ENCODE measurements at regions not wholly inside any gene's neighbourhood (a gene's known extent, or its start where the extent isn't known, plus 50 kb on each side); places are given as distances from the start of the nearest gene placed in this dataset.

DNA sequence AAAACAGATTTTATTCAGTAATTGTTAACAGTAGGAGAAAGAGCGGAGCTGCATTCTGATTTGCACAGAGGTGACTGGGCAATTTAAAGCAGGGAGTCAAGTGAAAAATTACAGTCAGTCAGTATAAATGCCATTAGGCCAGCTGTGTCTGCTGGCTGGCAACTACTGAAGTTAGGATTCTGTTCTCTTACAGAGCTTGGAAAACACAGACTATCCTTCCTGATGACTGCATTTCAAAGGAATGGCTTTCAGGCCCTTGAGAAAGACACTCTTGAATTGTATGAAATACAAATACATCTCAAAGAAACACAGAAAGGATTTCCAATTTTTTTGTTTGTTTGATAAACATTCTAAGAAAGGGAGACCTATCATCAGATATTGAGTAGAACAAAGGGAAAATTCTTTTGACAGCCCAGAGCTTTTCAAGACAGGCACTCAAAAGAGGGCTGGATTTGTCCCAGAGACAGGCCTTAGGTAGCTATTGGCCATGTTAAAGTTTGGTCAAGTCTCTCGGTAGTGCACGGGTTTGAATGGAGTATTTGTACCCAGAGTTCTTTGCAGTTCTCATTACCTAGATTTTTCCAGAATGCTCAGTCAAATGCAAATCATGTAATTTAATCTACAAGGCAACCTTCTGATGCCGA lies 551.2 kb upstream of the CCDC54 start:
- H3K36me3 ChIP-seq (ENCODE audit: insufficient read depth, low read length): no peaks in the 10 kb centered on the region
- ATAC-seq (ENCODE audit: insufficient read depth, low read depth) (no peak), DNase-seq (no peak)
- H3K27me3 ChIP-seq (ENCODE audit: insufficient read depth, low read length, poor library complexity): no peaks in the 10 kb centered on the region
- H3K79me2 ChIP-seq (ENCODE audit: insufficient read depth, low read length): no peaks in the 10 kb centered on the region
- peaks cover 59% of the 10 kb centered on the region for H3K4me1 ChIP-seq (ENCODE audit: insufficient read depth, low read length)
- H3K9me3 ChIP-seq (ENCODE audit: insufficient read depth, low read length, severe bottlenecking): peaks cover 3% of the 10 kb centered on the region
- H4K20me1 ChIP-seq (ENCODE audit: insufficient read depth, low read length): no peaks in the 10 kb centered on the region
- peak overlapping the region; percentile 41 for H2AFZ ChIP-seq (ENCODE audit: low read depth, low read length)
- H3K4me3 ChIP-seq (ENCODE audit: low read depth in 1 of 2, low read length in 2 of 2): peak overlapping the region in 1 of 2 experiments; percentile 28; a peak in 1 of 4 replicates
- peak overlapping the region; percentile 61 for H3K9ac ChIP-seq (ENCODE audit: low read depth, low read length)
- H3K27ac ChIP-seq (ENCODE audit: low read length): peak overlapping the region; percentile 91
- peak overlapping the region; percentile 50 for H3K4me2 ChIP-seq (ENCODE audit: insufficient read depth, low read length)
- TF ChIP-seq, protein P1, sequence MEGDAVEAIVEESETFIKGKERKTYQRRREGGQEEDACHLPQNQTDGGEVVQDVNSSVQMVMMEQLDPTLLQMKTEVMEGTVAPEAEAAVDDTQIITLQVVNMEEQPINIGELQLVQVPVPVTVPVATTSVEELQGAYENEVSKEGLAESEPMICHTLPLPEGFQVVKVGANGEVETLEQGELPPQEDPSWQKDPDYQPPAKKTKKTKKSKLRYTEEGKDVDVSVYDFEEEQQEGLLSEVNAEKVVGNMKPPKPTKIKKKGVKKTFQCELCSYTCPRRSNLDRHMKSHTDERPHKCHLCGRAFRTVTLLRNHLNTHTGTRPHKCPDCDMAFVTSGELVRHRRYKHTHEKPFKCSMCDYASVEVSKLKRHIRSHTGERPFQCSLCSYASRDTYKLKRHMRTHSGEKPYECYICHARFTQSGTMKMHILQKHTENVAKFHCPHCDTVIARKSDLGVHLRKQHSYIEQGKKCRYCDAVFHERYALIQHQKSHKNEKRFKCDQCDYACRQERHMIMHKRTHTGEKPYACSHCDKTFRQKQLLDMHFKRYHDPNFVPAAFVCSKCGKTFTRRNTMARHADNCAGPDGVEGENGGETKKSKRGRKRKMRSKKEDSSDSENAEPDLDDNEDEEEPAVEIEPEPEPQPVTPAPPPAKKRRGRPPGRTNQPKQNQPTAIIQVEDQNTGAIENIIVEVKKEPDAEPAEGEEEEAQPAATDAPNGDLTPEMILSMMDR (IDR thresholded peaks at IDR 0.05; ENCODE audit: borderline replicate concordance, extremely low read depth, low read length, poor library complexity, severe bottlenecking): no peak
- TF ChIP-seq EZH2 (IDR thresholded peaks at IDR 0.05; ENCODE audit: borderline replicate concordance, low read depth, low read length, severe bottlenecking): no peak

DNA sequence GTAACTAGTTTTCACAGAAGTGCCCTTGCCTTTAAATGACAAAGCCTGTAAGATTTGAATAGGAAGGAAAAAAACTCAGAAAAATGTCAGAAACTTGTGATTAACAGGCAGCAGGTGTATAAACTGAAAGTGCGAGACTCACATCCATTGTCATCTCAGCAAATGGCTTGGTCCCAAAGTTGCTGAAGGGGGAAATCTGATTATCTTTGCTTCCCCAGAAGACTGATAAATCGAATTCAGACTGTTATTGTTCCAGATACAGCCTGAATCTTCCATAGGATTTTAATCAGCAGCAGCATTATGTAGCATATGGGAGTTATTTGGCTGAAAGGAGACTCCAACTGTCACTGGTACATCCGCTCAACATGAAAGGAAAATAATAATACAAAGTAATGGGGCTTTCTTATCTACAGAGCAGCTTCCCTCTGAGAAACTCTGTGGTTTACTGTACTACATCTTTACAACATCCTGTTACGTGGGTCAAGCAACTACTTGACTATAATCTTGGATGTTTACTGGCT lies 550.4 kb upstream of the CCDC54 start:
- ATAC-seq (ENCODE audit: insufficient read depth, low read depth) (peak; percentile 91), DNase-seq (peak; percentile 43)
- Histone ChIP-seq H3K27me3 (ENCODE audit: insufficient read depth, low read length, poor library complexity) (no peaks in the 10 kb centered on the region), H4K20me1 (ENCODE audit: insufficient read depth, low read length) (no peaks in the 10 kb centered on the region), H2AFZ (ENCODE audit: low read depth, low read length) (peak overlapping the region; percentile 41), H3K4me1 (ENCODE audit: insufficient read depth, low read length) (peaks cover 59% of the 10 kb centered on the region), H3K9me3 (ENCODE audit: insufficient read depth, low read length, severe bottlenecking) (peaks cover 9% of the 10 kb centered on the region), H3K4me3 (ENCODE audit: low read depth in 1 of 2, low read length in 2 of 2) (peak overlapping the region in 1 of 2 experiments; percentile 28; a peak in 2 of 4 replicates), H3K9ac (ENCODE audit: low read depth, low read length) (peak overlapping the region; percentile 61), H3K79me2 (ENCODE audit: insufficient read depth, low read length) (no peaks in the 10 kb centered on the region), H3K4me2 (ENCODE audit: insufficient read depth, low read length) (peak overlapping the region; percentile 50), H3K27ac (ENCODE audit: low read length) (peak overlapping the region; percentile 91), H3K36me3 (ENCODE audit: insufficient read depth, low read length) (no peaks in the 10 kb centered on the region)
- TF ChIP-seq, protein P1 (IDR thresholded peaks at IDR 0.05; ENCODE audit: borderline replicate concordance, extremely low read depth, low read length, poor library complexity, severe bottlenecking): no peak
- TF ChIP-seq EZH2 (IDR thresholded peaks at IDR 0.05; ENCODE audit: borderline replicate concordance, low read depth, low read length, severe bottlenecking): no peak

DNA sequence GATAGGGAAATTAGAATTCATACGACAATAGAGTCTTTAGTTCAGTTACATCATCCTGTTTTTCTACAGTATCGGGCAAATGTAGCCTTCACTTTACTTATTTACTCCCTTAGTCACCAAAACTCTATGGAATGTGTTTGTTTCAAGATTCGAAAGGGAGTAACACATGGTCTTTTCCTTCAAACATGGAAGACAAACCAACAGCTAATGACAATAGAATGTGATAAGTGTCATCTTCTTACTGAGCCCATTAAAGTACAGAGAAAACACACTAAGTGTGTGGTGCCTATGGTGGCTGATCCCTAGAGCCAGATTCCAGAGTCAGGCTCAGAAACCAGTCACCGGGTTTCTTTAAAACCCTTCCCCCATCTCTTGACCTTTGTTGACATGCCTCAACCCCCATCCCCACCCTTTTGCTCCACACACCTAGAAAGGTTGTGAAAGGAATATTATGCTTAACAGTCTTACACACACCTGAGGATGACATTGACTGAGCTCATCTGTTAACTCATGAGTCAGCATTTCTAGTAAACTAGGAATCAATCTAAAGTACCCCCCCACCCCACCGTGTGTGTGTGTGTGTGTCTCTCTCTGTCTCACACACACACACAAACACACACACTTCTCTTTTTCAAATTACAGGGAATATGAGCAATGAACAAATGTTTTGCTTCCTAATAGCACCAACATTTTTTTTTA lies 549.6 kb upstream of the CCDC54 start:
- peaks cover 59% of the 10 kb centered on the region for H3K4me1 ChIP-seq (ENCODE audit: insufficient read depth, low read length)
- no peak for ATAC-seq (ENCODE audit: insufficient read depth, low read depth)
- TF ChIP-seq, protein P1 (IDR thresholded peaks at IDR 0.05; ENCODE audit: borderline replicate concordance, extremely low read depth, low read length, poor library complexity, severe bottlenecking): no peak
- TF ChIP-seq EZH2 (IDR thresholded peaks at IDR 0.05; ENCODE audit: borderline replicate concordance, low read depth, low read length, severe bottlenecking): no peak

More for the DNA sequence above, 549.6 kb upstream of the CCDC54 start:
- Histone ChIP-seq H3K79me2 (ENCODE audit: insufficient read depth, low read length) (no peaks in the 10 kb centered on the region), H3K9me3 (ENCODE audit: insufficient read depth, low read length, severe bottlenecking) (peaks cover 17% of the 10 kb centered on the region), H3K36me3 (ENCODE audit: insufficient read depth, low read length) (no peaks in the 10 kb centered on the region), H4K20me1 (ENCODE audit: insufficient read depth, low read length) (no peaks in the 10 kb centered on the region), H3K9ac (ENCODE audit: low read depth, low read length) (peak overlapping the region; percentile 61), H2AFZ (ENCODE audit: low read depth, low read length) (peak overlapping the region; percentile 41), H3K4me3 (ENCODE audit: low read depth in 1 of 2, low read length in 2 of 2) (peak overlapping the region in 1 of 2 experiments; percentile 24; a peak in 1 of 4 replicates), H3K27me3 (ENCODE audit: insufficient read depth, low read length, poor library complexity) (no peaks in the 10 kb centered on the region), H3K4me2 (ENCODE audit: insufficient read depth, low read length) (peak overlapping the region; percentile 50), H3K27ac (ENCODE audit: low read length) (peak overlapping the region; percentile 91)
- DNase-seq: no peak
